Loucy (cell line): ENCODE measurements at regions not wholly inside any gene's neighbourhood (a gene's known extent, or its start where the extent isn't known, plus 50 kb on each side); places are given as distances from the start of the nearest gene placed in this dataset.

Experiments
- H2AFZ ChIP-seq: fragments of 200-600 bp; sonication (generic); 2 replicates; pipeline ENCODE4 v1.6.0; 2016; ENCODE audit warnings: antibody characterized with exemption, mild to moderate bottlenecking, low read length, moderate library complexity
- H3F3A ChIP-seq: fragments of 200-600 bp; 2 replicates; pipeline ENCODE4 v1.6.0; 2016; ENCODE audit warnings: antibody characterized with exemption, low read depth, mild to moderate bottlenecking
- H3K27me3 ChIP-seq: fragments of 200-600 bp; sonication (generic); 2 replicates; pipeline ENCODE4 v1.6.1; 2014; ENCODE audit warnings: low read length, mild to moderate bottlenecking; ENCODE audit not compliant: insufficient read depth, poor library complexity, severe bottlenecking
- H3K36me3 ChIP-seq: fragments of 200-600 bp; sonication (generic); 2 replicates; pipeline ENCODE4 v1.6.1; 2016; ENCODE audit warnings: low read length; ENCODE audit not compliant: insufficient read depth
- H3K4me1 ChIP-seq: fragments of 200-600 bp; sonication (generic); 2 replicates; pipeline ENCODE4 v1.5.1; 2014; ENCODE audit warnings: low read length, mild to moderate bottlenecking; ENCODE audit not compliant: insufficient read depth, poor library complexity, severe bottlenecking
- H3K4me2 ChIP-seq: fragments of 200-600 bp; sonication (generic); 2 replicates; pipeline ENCODE4 v1.6.0; 2014; ENCODE audit warnings: antibody characterized with exemption, low read length, low read depth, mild to moderate bottlenecking; ENCODE audit not compliant: poor library complexity, severe bottlenecking
- H3K4me3 ChIP-seq: fragments of 200-600 bp; sonication (generic); 2 replicates; pipeline ENCODE4 v1.5.1; 2014; ENCODE audit warnings: low read length, mild to moderate bottlenecking, mixed read lengths; ENCODE audit not compliant: poor library complexity, severe bottlenecking
- H3K79me2 ChIP-seq: fragments of 200-600 bp; sonication (generic); 2 replicates; pipeline ENCODE4 v1.6.1; 2014; ENCODE audit warnings: low read length; ENCODE audit not compliant: insufficient read depth
- H3K9ac ChIP-seq: fragments of 200-600 bp; sonication (generic); 2 replicates; pipeline ENCODE4 v1.6.0; 2014; ENCODE audit warnings: mild to moderate bottlenecking, low read depth, low read length, moderate library complexity; ENCODE audit not compliant: poor library complexity, severe bottlenecking
- H3K9me2 ChIP-seq: fragments of 200-600 bp; sonication (generic); replicated peaks from 2 replicates; pipeline ENCODE4 v1.6.1; 2016; ENCODE audit warnings: low read depth, low read length, mixed read lengths
- H3K9me3 ChIP-seq: fragments of 200-600 bp; sonication (generic); 2 replicates; pipeline ENCODE4 v1.6.1; 2014; ENCODE audit warnings: mild to moderate bottlenecking, antibody characterized with exemption, low read length, low read depth; ENCODE audit not compliant: insufficient read depth
- H4K20me1 ChIP-seq: fragments of 200-600 bp; sonication (generic); 2 replicates; pipeline ENCODE4 v1.6.0; 2014; ENCODE audit warnings: antibody characterized with exemption, low read length, mild to moderate bottlenecking; ENCODE audit not compliant: insufficient read depth, poor library complexity, severe bottlenecking
- EZH2phosphoT487 ChIP-seq: fragments of 200-600 bp; IDR thresholded peaks from 2 replicates; pipeline ENCODE4 v1.6.1; 2018; ENCODE audit warnings: antibody characterized with exemption, mild to moderate bottlenecking, moderate library complexity, borderline replicate concordance
- TF ChIP-seq, protein P1 (sequence below): fragments of 200-600 bp; sonication (generic); conservative IDR thresholded peaks from 2 replicates; pipeline ENCODE4 v1.5.1; 2014; ENCODE audit warnings: mild to moderate bottlenecking, antibody characterized with exemption, low read length

- Histone ChIP-seq H4K20me1 (no peaks in the 10 kb centered on the region), H3K9ac (no peak overlapping the region), H3K4me3 (no peak overlapping the region), H3F3A (no peaks in the 10 kb centered on the region), H3K4me2 (no peak overlapping the region), H3K4me1 (no peaks in the 10 kb centered on the region), H2AFZ (no peak overlapping the region), H3K9me3 (no peaks in the 10 kb centered on the region), H3K27me3 (no peaks in the 10 kb centered on the region), H3K9me2 (no peaks in the 10 kb centered on the region), H3K79me2 (no peaks in the 10 kb centered on the region), H3K36me3 (no peaks in the 10 kb centered on the region)
- TF ChIP-seq, protein P1, sequence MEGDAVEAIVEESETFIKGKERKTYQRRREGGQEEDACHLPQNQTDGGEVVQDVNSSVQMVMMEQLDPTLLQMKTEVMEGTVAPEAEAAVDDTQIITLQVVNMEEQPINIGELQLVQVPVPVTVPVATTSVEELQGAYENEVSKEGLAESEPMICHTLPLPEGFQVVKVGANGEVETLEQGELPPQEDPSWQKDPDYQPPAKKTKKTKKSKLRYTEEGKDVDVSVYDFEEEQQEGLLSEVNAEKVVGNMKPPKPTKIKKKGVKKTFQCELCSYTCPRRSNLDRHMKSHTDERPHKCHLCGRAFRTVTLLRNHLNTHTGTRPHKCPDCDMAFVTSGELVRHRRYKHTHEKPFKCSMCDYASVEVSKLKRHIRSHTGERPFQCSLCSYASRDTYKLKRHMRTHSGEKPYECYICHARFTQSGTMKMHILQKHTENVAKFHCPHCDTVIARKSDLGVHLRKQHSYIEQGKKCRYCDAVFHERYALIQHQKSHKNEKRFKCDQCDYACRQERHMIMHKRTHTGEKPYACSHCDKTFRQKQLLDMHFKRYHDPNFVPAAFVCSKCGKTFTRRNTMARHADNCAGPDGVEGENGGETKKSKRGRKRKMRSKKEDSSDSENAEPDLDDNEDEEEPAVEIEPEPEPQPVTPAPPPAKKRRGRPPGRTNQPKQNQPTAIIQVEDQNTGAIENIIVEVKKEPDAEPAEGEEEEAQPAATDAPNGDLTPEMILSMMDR: no peak
- TF ChIP-seq EZH2phosphoT487: no peak
Observed at GRCh38 chr4:45147866-45148265, 421.5 kb upstream of the GNPDA2 start.

DNA sequence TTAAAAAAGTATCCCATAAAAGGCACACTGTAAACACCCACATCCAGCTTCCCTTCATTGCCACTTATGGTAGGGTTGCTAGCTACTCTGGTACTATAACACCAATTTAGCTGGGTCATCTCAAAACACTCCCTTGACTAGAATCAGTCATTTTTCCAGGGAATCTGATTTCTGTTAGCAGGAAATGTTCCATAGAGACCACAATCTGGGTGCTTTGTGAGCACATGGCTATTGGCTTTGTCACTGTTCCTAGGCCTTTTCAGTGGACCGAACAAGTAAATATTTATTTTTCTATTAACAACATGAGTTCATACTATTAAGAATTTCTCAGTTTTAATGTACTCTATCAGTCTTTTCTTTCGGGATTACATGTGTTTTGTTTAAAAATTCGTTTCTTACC is 404.7 kb upstream of the GNPDA2 start:
- no peaks in the 10 kb centered on the region for H3K36me3 ChIP-seq
- no peak overlapping the region for H3K4me3 ChIP-seq
- TF ChIP-seq, protein P1: no peak
- TF ChIP-seq EZH2phosphoT487: no peak
- no peaks in the 10 kb centered on the region for H3K27me3 ChIP-seq
- no peaks in the 10 kb centered on the region for H3K79me2 ChIP-seq
- no peak overlapping the region for H3K4me2 ChIP-seq
- H3K9me3 ChIP-seq: no peaks in the 10 kb centered on the region
- H3K9ac ChIP-seq: no peak overlapping the region
- H3K9me2 ChIP-seq: no peaks in the 10 kb centered on the region
- H3K4me1 ChIP-seq: no peaks in the 10 kb centered on the region
- no peaks in the 10 kb centered on the region for H4K20me1 ChIP-seq
- H3F3A ChIP-seq: no peaks in the 10 kb centered on the region
- H2AFZ ChIP-seq: no peak overlapping the region

- Histone ChIP-seq H3K36me3 (no peaks in the 10 kb centered on the region), H3K27me3 (no peaks in the 10 kb centered on the region), H3K4me1 (no peaks in the 10 kb centered on the region), H4K20me1 (no peaks in the 10 kb centered on the region), H3K9ac (no peak overlapping the region), H3F3A (no peaks in the 10 kb centered on the region), H3K4me3 (no peak overlapping the region), H3K9me3 (no peaks in the 10 kb centered on the region), H2AFZ (no peak overlapping the region), H3K9me2 (no peaks in the 10 kb centered on the region), H3K4me2 (no peak overlapping the region), H3K79me2 (no peaks in the 10 kb centered on the region)
- TF ChIP-seq, protein P1: no peak
Observed at GRCh38 chr4:45122406-45122805, 396.1 kb upstream of the GNPDA2 start.
